ENCODE measurements at regions not wholly inside any gene's neighbourhood (a gene's known extent, or its start where the extent isn't known, plus 50 kb on each side); places are given as distances from the start of the nearest gene placed in this dataset.
A peak's percentile ranks its signal among the peaks of the same experiment; 100 is the strongest.

GRCh38 chr15:37595426-37595970 is 338.9 kb upstream of the TMCO5A start:
- H3K4me3 ChIP-seq (ENCODE audit: low read depth, low read length), result no peak overlapping the region
- DNase-seq (ENCODE audit: low read depth, low spot score), result no peak
- ChIA-PET CTCF (no interaction called here), POLR2A (interaction anchor here (1.3 kb wide), 1 partner anchor 9 kb away, joined by 4 read pairs; no protein-coding TSS in a partner anchor)
- TF ChIP-seq, protein P1, sequence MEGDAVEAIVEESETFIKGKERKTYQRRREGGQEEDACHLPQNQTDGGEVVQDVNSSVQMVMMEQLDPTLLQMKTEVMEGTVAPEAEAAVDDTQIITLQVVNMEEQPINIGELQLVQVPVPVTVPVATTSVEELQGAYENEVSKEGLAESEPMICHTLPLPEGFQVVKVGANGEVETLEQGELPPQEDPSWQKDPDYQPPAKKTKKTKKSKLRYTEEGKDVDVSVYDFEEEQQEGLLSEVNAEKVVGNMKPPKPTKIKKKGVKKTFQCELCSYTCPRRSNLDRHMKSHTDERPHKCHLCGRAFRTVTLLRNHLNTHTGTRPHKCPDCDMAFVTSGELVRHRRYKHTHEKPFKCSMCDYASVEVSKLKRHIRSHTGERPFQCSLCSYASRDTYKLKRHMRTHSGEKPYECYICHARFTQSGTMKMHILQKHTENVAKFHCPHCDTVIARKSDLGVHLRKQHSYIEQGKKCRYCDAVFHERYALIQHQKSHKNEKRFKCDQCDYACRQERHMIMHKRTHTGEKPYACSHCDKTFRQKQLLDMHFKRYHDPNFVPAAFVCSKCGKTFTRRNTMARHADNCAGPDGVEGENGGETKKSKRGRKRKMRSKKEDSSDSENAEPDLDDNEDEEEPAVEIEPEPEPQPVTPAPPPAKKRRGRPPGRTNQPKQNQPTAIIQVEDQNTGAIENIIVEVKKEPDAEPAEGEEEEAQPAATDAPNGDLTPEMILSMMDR (IDR thresholded peaks at IDR 0.05; ENCODE audit: insufficient read depth, low read length, missing control alignments), result no peak

DNA sequence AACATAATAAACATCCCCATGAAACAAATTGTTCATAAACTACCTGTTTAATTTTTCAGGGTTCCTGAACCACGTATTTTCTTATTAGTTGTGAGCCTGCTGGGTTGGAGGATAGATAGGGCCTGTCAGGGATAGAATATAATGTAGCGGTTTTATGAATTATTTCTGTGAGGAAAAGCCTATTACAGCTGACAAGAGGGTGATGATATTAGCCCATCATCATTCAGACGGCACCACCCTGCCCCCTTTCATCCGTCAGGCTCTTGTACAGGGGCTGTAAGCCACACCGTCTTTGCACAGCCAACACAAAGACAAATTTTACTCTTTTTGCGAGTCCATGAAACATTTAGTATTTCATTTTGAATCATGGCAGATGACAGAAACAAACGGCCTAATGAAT is 335.3 kb upstream of the TMCO5A start:
- ChIA-PET CTCF (no interaction called here), POLR2A (no interaction called here)
- TF ChIP-seq, protein P1 (IDR thresholded peaks at IDR 0.05; ENCODE audit: insufficient read depth, low read length, missing control alignments), result no peak
- H3K4me3 ChIP-seq (ENCODE audit: low read depth, low read length), result no peak overlapping the region
- DNase-seq (ENCODE audit: low read depth, low spot score), result no peak

DNA sequence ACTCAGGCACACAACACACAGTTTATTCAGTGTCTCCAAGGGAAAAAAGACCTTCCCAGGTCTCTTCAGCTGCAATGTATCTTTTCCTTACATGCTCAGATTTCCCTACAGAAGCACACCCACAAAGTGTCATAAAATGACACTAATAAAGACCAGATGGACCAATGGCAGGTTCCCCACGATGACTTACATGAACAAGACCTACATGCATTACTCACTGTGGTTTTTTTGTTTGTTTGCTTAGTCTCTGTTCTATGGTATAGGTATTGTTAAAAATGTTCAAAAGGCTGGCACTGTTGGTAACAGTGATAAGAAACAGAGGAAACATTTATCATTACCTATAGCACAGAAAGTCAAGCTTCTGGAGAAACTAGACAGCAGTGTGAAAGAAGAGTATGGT is 318.2 kb upstream of the TMCO5A start:
- TF ChIP-seq, protein P1 (IDR thresholded peaks at IDR 0.05; ENCODE audit: insufficient read depth, low read length, missing control alignments), result no peak
- DNase-seq (ENCODE audit: low read depth, low spot score), result no peak
- ChIA-PET POLR2A (no interaction called here), CTCF (no interaction called here)
- H3K4me3 ChIP-seq (ENCODE audit: low read depth, low read length), result no peak overlapping the region

GRCh38 chr15:37618353-37618752 is 316.1 kb upstream of the TMCO5A start:
- POLR2A ChIA-PET, result no interaction called here
- CTCF ChIA-PET, result no interaction called here
- no peak overlapping the region for H3K4me3 ChIP-seq (ENCODE audit: low read depth, low read length)
- peak; percentile 58 for DNase-seq (ENCODE audit: low read depth, low spot score)
- TF ChIP-seq, protein P1 (IDR thresholded peaks at IDR 0.05; ENCODE audit: insufficient read depth, low read length, missing control alignments), result no peak

- TF ChIP-seq, protein P1 (IDR thresholded peaks at IDR 0.05; ENCODE audit: insufficient read depth, low read length, missing control alignments), result no peak
- CTCF ChIA-PET, result no interaction called here
- POLR2A ChIA-PET, result no interaction called here
- H3K4me3 ChIP-seq (ENCODE audit: low read depth, low read length), result no peak overlapping the region
- DNase-seq (ENCODE audit: low read depth, low spot score), result no peak
Observed at GRCh38 chr15:37619358-37620042, 314.9 kb upstream of the TMCO5A start.

GRCh38 chr15:37625576-37625975 is 308.9 kb upstream of the TMCO5A start:
- ChIA-PET POLR2A (no interaction called here), CTCF (interaction anchor here (0.8 kb wide), 1 partner anchor 255 kb away, joined by 3 read pairs; no protein-coding TSS in a partner anchor)
- TF ChIP-seq, protein P1 (IDR thresholded peaks at IDR 0.05; ENCODE audit: insufficient read depth, low read length, missing control alignments), result no peak
- H3K4me3 ChIP-seq (ENCODE audit: low read depth, low read length), result no peak overlapping the region
- DNase-seq (ENCODE audit: low read depth, low spot score), result no peak

Measured in AG04449 (cell line).